ENCODE measurements at regions not wholly inside any gene's neighbourhood (a gene's known extent, or its start where the extent isn't known, plus 50 kb on each side); places are given as distances from the start of the nearest gene placed in this dataset.

DNA sequence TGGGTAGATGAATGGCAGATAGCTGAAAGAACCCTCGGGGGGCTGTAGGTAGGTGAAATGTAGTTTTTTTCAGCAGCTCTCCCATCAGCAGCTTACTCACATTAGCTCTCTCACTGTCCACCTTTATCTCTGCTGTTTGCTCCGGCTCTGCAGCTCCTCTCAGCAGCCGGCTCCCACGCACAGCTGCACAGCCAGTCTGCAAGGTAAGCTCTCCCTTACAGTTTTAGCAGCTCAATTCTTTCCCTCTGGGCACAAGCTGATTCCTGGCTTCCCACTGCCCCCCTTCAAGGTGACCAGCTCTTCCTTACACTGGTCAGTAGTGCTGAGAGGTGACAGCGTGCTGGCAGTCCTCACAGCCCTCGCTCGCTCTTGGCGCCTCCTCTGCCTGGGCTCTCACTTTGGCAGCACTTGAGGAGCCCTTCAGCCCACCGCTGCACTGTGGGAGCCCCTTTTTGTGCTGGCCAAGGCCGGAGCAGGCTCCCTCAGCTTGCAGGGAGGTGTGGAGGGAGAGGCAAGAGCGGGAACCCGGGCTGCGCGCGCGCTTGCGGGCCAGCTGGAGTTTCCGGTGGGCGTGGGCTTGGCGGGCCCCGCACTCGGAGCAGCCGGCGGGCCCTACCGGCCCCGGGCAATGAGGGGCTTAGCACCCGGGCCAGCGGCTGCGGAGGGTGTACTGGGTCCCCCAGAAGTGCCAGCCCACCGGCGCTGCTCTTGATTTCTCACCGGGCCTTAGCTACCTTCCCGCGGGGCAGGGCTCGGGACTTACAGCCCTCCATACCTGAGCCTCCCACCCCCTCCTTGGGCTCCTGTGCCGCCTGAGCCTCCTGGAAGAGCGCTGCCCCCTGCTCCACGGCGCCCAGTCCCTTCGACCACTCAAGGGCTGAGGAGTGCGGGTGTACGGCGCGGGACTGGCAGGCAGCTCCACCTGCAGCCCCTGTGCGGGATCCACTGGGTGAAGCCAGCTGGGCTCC lies 393.6 kb downstream of the CENPC start:
- ATAC-seq (ENCODE audit: poor library complexity) (no peak), DNase-seq (no peak)
- intact Hi-C loops (cut with DNase I) = no loop called here

- DNase-seq (no peak), ATAC-seq (ENCODE audit: poor library complexity) (no peak)
- intact Hi-C loops (cut with DNase I) = no loop called here
Observed at GRCh38 chr4:67141586-67141985, 403.7 kb downstream of the CENPC start.

- intact Hi-C loops (cut with DNase I) = no loop called here
- DNase-seq (no peak), ATAC-seq (ENCODE audit: poor library complexity) (no peak)
Observed at GRCh38 chr4:67134616-67135015, 410.7 kb downstream of the CENPC start.

DNA sequence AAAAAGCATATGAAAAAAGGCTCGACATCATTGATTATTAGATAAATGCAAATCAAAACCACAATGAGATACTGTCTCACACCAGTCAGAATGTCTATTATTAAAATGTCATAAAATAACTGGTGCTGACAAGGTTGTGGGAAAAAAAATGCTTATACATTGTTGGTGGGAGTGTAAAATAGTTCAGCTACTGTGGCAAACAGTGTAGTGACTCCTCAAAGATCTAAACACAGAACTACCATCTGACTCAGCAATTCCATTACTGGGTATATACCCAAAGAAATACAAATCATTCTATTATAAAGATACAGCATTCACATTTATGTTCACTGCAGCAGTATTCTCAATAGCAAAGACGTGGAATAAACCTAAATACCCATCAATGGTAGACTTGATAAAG lies 412.1 kb downstream of the CENPC start:
- intact Hi-C loops (cut with DNase I) = no loop called here
- DNase-seq (no peak), ATAC-seq (ENCODE audit: poor library complexity) (no peak)

DNA sequence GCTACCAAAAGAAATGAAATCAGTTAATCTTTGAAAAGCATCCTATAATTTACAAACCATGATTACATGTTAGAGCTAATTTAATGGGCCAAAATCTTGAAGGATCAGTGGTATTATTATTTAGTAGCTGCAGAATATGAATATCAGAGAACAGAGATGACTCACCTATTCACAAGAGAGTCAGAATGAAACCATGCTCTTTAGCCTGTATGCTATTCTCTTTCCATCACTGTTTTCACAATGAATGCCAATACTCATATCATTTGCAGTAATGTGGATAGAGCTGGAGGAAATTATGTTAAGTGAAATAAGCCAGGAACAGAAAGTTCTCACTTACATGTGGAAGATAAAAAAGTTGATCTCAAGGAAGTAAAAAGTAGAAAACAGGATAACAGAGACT lies 414.1 kb downstream of the CENPC start:
- DNase-seq (no peak), ATAC-seq (ENCODE audit: poor library complexity) (peak; percentile 75)
- intact Hi-C loops (cut with DNase I) = no loop called here

DNA sequence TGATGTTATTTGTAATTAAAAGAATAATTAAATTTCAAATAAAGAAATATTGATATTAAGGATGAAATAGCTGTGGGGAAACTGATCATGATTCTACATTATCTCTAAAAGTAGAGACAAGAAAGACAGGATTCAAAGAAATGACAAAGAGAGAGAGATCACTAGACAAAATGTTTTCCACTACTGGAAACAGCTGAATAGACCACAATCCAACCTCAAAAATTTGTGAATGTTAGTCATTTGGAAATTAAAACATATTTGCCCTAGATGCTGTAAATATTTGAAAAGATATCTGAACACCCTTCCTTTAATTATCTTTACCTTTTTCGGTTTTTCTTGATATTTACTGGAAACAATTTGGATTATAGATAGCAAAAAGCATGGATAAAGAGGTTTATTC lies 414.9 kb downstream of the CENPC start:
- intact Hi-C loops (cut with DNase I) = no loop called here
- no peak for DNase-seq
- no peak for ATAC-seq (ENCODE audit: poor library complexity)

GRCh38 chr4:67126570-67126969 lies 418.7 kb downstream of the CENPC start:
- ATAC-seq (ENCODE audit: poor library complexity) (no peak), DNase-seq (no peak)
- intact Hi-C loops (cut with DNase I) = no loop called here

DNA sequence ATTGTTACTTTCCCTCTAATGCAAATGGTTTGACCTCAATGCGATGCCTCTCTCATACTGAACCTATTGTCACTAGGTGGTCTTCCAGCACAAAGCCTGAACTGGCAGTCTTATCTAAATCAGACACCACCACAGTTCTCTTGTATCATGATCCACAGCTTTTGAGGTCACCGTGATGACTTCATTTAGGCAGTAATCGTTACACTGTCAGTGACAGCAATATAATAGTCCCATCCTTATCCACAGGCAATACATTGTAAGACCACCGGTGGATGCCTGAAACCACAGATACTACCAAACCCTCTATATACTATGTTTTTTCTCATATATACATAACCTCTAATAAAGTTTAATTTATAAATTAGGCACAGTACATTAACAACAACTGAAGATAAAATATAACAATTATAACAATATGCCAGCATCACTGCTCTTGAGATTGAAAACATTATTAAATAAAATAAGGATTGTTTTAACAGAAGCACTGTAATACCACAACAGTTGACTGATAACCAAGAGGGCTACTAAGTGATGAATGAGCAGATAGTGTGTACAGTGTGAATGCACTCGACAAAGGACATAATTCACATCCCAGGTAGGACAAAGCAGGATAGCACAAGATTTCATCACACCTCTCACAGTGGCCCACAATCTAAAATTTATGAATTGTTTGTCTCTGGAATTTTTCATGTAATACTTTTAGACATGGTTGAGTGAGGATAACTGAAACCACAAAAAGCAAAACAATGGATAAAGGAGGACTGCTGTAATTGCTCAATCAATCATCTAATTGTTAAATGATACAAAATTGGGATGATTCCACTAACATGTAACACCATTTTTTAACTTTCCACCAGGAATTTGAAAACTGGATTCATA lies 419.4 kb downstream of the CENPC start:
- DNase-seq (no peak), ATAC-seq (ENCODE audit: poor library complexity) (no peak)
- intact Hi-C loops (cut with DNase I) = no loop called here

DNA sequence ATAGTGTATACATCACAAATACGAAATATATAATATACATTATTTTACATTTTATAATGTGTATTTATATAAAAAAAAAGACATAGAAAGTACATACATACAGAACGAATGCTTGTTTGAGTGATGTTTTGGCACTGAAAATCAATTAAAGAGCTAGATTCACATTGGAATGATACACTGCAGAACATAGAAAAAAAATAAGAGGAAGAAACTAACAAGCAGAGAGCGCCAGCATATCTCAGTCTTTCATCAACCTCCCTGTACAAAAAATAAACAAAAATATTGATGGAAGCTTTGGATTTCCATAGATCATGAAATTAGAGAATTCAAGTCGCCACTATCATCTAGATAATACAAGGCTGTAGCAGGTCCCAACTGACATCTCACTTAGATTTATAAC lies 420.6 kb downstream of the CENPC start:
- no peak for DNase-seq
- no peak for ATAC-seq (ENCODE audit: poor library complexity)
- intact Hi-C loops (cut with DNase I) = no loop called here

DNA sequence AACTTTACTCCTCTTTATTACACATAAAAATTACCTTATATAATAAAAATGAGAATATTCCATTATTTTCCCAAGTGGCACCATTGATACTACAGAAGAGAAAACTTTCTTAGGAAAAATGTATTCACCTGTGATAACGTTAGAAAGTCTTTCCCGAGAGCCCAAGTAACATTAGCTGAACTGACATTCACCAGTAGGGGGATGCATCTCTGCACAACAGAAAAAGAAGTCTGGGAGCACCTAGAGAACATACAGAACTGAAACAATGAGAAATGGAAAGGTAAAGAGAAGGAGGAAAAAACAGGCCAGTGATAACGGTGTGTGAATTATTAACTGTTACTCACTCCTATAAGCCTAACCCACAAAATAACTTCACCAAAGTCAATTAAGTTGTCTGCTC lies 423.3 kb downstream of the CENPC start:
- intact Hi-C loops (cut with DNase I) = no loop called here
- ATAC-seq (ENCODE audit: poor library complexity) = no peak
- DNase-seq = no peak

DNA sequence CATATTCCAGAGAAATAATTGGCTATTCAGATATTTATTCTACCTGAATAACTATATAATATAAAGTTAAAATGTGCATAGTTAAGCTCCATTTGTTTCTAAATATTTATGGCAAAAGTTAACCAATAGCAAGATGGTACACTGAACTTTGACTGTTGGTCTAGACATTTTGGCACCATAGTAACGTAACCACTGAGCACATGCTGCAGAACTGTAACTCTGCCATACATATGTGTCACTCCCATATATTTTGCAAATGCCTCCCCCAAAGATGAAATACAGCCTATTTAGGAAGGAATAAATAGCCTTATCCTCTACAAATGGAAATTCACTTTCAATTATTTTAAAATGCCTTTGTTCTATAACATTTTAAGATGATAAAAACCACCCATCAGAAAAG lies 424.9 kb downstream of the CENPC start:
- no peak for ATAC-seq (ENCODE audit: poor library complexity)
- DNase-seq = no peak
- intact Hi-C loops (cut with DNase I) = no loop called here

GRCh38 chr4:67109276-67109675 lies 436.0 kb downstream of the CENPC start:
- ATAC-seq (ENCODE audit: poor library complexity) (no peak), DNase-seq (no peak)
- intact Hi-C loops (cut with DNase I) = no loop called here

GRCh38 chr4:67106861-67107460 lies 438.3 kb downstream of the CENPC start:
- intact Hi-C loops (cut with DNase I) = no loop called here
- DNase-seq (no peak), ATAC-seq (ENCODE audit: poor library complexity) (no peak)

GRCh38 chr4:67104145-67104544 lies 441.2 kb downstream of the CENPC start:
- intact Hi-C loops (cut with DNase I) = no loop called here
- ATAC-seq (ENCODE audit: poor library complexity) (no peak), DNase-seq (no peak)

- no peak for ATAC-seq (ENCODE audit: poor library complexity)
- DNase-seq = no peak
- intact Hi-C loops (cut with DNase I) = no loop called here
Observed at GRCh38 chr4:67103001-67103747, 442.1 kb downstream of the CENPC start.

- DNase-seq = no peak
- intact Hi-C loops (cut with DNase I) = no loop called here
- ATAC-seq (ENCODE audit: poor library complexity) = no peak
Observed at GRCh38 chr4:67101612-67102011, 443.7 kb downstream of the CENPC start.

DNA sequence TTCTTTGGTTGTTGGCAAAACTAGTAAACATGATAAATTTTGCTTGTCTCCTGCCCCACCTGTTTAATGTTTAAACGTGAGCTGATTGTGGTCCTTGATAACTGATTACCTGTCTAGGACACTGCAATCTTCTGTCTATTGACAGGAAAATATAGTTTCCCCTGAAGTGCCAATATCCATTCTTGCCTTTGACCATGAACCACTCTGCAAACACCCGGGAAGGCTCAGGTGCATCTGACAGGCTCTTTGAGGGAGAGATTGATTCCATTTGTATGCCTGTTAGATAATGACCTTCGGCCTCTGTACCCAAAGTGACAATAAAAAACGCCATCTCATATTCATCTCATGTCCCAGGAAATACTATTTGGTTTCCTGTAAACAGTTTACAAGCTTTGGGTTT lies 453.0 kb downstream of the CENPC start:
- no peak for ATAC-seq (ENCODE audit: poor library complexity)
- intact Hi-C loops (cut with DNase I) = no loop called here

DNA sequence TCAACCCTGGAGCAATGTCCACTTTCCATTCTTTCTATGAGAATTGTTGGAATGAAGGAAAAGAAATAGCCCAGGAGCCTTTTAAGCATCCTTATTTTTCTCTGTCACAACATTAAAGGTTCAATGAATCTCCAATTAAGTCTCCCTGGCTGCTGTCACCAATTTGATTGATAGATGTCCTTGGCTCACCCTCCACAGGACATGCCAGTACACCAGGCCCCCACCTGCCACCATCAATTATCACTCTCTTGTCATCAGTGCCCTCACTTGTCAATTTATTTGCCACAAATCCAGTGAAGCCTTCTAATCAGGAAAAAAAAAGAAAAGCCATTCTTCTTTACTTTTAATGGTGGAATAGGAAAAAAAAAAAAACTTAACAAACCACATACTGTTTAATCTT lies 453.6 kb downstream of the CENPC start:
- intact Hi-C loops (cut with DNase I) = no loop called here
- DNase-seq = no peak
- ATAC-seq (ENCODE audit: poor library complexity) = no peak

More for the DNA sequence above, 453.0 kb downstream of the CENPC start:
- no peak for DNase-seq

- intact Hi-C loops (cut with DNase I) = no loop called here
- no peak for DNase-seq
- ATAC-seq (ENCODE audit: poor library complexity) = no peak
Observed at GRCh38 chr4:67087897-67088296, 457.4 kb downstream of the CENPC start.

Measured in Right ventricle myocardium superior (tissue), 1 donor.